ENCODE measurements at regions not wholly inside any gene's neighbourhood (a gene's known extent, or its start where the extent isn't known, plus 50 kb on each side); places are given as distances from the start of the nearest gene placed in this dataset.

DNA sequence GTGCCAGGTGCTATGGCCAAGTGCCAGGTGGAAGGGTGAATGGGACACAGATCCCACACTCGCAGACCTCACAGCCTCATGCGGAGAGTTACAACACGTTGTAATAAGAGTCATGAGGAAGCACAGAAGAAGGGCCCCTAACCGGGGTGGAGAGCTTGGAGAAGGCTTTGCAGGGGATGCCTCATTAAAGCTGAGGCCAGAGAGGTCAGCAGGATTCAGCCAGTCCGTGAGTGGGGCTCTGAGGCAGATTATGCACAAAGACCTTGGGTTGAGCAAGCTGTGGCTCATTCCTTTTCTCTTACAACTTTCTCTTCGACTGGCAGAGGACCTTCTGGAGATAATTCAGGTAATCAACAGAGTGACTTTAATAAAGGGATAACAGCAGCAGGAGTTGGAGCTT lies 65.3 kb upstream of the SNRK start:
- no peak for DNase-seq (ENCODE audit: low spot score)
- no peak for TF ChIP-seq CTCF (IDR thresholded peaks at IDR 0.05; ENCODE audit: extremely low read depth, missing control alignments)

DNA sequence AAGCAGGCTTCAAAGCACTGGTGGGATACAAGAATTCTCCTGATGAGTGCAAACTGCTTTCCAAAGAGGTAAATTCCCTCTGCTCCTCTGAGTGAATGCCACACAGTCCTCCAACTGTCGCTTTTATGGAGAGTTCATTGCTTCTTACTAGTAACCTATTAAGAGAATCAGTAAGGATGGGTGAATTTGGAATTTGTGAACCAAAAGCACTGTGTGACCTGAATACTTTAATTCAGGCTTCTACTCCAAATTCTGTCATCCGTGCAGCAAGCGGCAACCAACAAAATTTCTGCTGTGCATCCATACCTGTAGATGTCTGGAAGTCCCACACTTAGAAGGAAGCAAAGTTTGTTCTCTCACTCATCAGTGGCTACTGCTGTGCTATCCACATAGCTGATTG lies 66.7 kb upstream of the SNRK start:
- no peak for DNase-seq (ENCODE audit: low spot score)
- no peak for TF ChIP-seq CTCF (IDR thresholded peaks at IDR 0.05; ENCODE audit: extremely low read depth, missing control alignments)

- no peak for TF ChIP-seq CTCF (IDR thresholded peaks at IDR 0.05; ENCODE audit: extremely low read depth, missing control alignments)
- DNase-seq (ENCODE audit: low spot score) = no peak
These were observed 67.4 kb upstream of the SNRK start for GRCh38 chr3:43218921-43219320.

GRCh38 chr3:43218156-43218555 lies 68.2 kb upstream of the SNRK start:
- no peak for TF ChIP-seq CTCF (IDR thresholded peaks at IDR 0.05; ENCODE audit: extremely low read depth, missing control alignments)

DNA sequence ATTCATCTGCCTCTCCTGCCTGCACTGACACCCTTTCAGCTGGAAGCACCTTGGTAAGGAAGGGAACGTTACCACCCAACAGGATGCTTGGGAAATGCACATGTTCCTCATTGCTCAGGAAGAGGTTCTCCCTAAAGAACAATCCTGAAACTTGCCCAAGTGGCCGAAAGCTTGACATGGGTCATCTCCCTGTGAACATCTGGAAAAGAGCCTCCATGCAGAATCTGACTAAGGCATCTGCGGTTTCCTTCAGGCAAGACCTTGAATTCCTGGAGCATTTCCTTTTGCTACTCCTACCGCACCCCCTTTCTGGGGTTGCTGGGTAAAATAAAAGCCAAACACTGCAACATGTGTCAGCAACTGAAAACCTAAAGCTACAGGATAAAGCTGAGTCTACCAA lies 68.7 kb upstream of the SNRK start:
- DNase-seq (ENCODE audit: low spot score) = no peak
- no peak for TF ChIP-seq CTCF (IDR thresholded peaks at IDR 0.05; ENCODE audit: extremely low read depth, missing control alignments)

More at GRCh38 chr3:43218156-43218555, 68.2 kb upstream of the SNRK start:
- DNase-seq (ENCODE audit: low spot score) = no peak

DNA sequence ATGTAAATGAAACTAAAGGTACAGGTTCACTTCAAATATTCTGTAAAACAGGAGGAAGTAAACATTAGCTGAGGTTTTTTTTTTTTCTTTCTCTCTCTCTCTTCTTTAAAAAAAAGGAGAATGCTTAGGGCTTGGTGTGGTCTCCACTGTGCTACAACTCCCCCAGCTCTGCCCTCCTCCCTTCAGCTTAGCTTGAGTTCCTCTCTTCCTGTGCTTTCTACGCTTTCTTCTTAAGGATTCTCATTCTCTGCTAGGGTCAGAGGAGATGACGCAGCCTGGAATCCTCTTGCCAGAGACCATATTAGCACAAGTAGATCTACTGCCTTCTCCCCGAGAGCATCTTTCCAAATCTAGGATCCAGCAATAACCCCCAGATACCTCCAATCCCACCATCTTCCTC lies 69.1 kb upstream of the SNRK start:
- TF ChIP-seq CTCF (IDR thresholded peaks at IDR 0.05; ENCODE audit: extremely low read depth, missing control alignments) = no peak
- no peak for DNase-seq (ENCODE audit: low spot score)

DNA sequence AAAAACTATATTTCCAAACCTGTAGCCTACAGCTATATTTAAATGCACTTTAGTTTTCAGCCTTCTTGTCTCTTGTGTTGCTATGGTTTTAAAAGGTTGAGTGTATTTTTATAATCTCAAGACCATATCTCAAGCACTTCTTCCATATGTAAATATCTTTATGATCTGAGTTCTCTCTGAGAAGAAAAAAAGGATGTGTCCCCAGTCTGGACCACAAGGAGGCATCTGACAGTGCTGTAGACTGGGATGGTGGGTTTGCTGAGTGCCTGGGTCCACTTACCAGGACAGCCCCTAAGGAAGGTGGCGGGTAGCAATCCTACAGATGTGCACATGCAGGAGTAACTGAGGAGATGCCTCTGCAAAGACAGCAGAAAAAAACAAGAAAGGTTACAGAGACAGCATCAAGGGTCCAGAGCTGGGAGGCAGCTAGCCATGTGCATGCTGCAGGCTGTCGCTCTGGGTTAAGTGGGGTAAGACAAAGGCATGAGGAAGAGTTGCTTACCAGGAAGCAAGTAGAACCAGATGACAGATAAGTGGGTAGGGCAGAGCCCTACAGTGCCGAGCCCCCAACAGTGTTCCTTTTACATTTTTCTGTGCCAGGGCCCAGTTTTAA lies 70.6 kb upstream of the SNRK start:
- no peak for TF ChIP-seq CTCF (IDR thresholded peaks at IDR 0.05; ENCODE audit: extremely low read depth, missing control alignments)
- DNase-seq (ENCODE audit: low spot score) = no peak

All from GM20000 (cell line).